Adrenal gland (tissue), 9 donors: ENCODE measurements at regions not wholly inside any gene's neighbourhood (a gene's known extent, or its start where the extent isn't known, plus 50 kb on each side); places are given as distances from the start of the nearest gene placed in this dataset.

Source experiments
- DNase-seq, 7 donors: peaks; one replicate each; pipeline ENCODE4 v3.0.0-alpha.2; 2019 to 2020
- H3K27ac ChIP-seq, 5 donors: fragments of 200-600 bp; sonication (generic) in 4 of 5; 1 replicate in 3 of 5; 2 replicates in 2 of 5; pipeline versions ENCODE4 v1.5.1 to v1.8.0; 2016 to 2020; ENCODE audit warnings: mild to moderate bottlenecking in 1 of 5
- H3K27me3 ChIP-seq: fragments of 200-600 bp; 2 replicates; pipeline ENCODE4 v1.8.0; 2021
- H3K36me3 ChIP-seq, 2 donors: fragments of 200-600 bp; replicated peaks in 1 of 2; 1 replicate in 1 of 2; 2 replicates in 1 of 2; pipeline versions ENCODE4 v1.5.1 to v1.8.0; 2018 to 2022
- H3K4me1 ChIP-seq, 2 donors: fragments of 200-600 bp; replicated peaks in 1 of 2; 1 replicate in 1 of 2; 2 replicates in 1 of 2; pipeline versions ENCODE4 v1.5.1 to v1.8.0; 2018 to 2021
- H3K4me3 ChIP-seq, 4 donors: fragments of 200-600 bp; sonication (generic) in 3 of 4; one replicate each; pipeline ENCODE4 v1.5.1; 2016 to 2018
- H3K9me3 ChIP-seq, 3 donors: fragments of 200-600 bp; sonication (generic) in 1 of 3; replicated peaks in 1 of 3; 1 replicate in 2 of 3; 2 replicates in 1 of 3; pipeline versions ENCODE4 v1.5.1 to v1.8.0; 2016 to 2021
- POLR2A ChIP-seq, 2 donors: fragments of 450-650 bp; IDR thresholded peaks; one replicate each; pipeline ENCODE4 v1.6.1; 2017; ENCODE audit warnings: antibody characterized with exemption in 2 of 2, mild to moderate bottlenecking in 2 of 2, moderate library complexity in 1 of 2
- WGBS, 4 donors: extraction: QIAGEN DNeasy Blood & Tissue Kit in 2 of 4; methylation state at CpG; one replicate each; pipeline versions ENCODE4 v1.1.5 to v1.1.7; 2013 to 2017; 5-methylcytosine and 5-hydroxymethylcytosine counted together
- intact Hi-C, 2 donors: fragments of 100-400 bp; cut with DNase I; formaldehyde crosslinking; loops; one replicate each; pipeline versions ENCODE4 v1.14.1 to v1.15.0; 2022 to 2023
- TF ChIP-seq, protein P1 (sequence below), 6 experiments: fragments of 450-650 bp in 4 of 6; fragments of 200-600 bp in 2 of 6; sonication (generic) in 1 of 6; IDR thresholded peaks; 1 replicate in 5 of 6; 2 replicates in 1 of 6; pipeline versions ENCODE4 v1.5.1 to v1.8.0; 2016 to 2021; ENCODE audit warnings: antibody characterized with exemption in 6 of 6, mild to moderate bottlenecking in 2 of 6, moderate library complexity in 1 of 6
- donor health status: healthy with polysubstance abuse.
- donor health status: Bipolar disorder and iron deficiency.
- donor health status: DM: yes; HTN: yes; CAD: no.
- donor health status: DM: no; HTN: no; CAD: no.
- donor health status: DM: no; HTN: no; CAD: no.

DNA sequence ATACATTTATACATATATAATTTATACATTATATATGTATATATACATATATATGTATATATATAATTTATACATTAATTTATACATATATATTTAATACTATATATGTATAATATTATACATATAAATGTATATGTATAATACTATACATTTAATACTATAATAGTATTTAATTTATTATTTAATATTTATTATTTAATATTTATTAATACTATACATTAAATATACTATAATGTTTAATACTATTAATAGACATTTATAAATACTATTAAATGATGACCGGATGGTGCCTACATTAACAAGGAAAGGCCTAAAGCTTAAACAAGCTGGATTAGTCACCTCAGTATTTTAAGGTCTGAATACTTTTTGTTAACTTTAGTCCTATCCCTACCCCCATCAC is 145.9 kb upstream of the HTR1E start:
- intact Hi-C loops: no loop called here

DNA sequence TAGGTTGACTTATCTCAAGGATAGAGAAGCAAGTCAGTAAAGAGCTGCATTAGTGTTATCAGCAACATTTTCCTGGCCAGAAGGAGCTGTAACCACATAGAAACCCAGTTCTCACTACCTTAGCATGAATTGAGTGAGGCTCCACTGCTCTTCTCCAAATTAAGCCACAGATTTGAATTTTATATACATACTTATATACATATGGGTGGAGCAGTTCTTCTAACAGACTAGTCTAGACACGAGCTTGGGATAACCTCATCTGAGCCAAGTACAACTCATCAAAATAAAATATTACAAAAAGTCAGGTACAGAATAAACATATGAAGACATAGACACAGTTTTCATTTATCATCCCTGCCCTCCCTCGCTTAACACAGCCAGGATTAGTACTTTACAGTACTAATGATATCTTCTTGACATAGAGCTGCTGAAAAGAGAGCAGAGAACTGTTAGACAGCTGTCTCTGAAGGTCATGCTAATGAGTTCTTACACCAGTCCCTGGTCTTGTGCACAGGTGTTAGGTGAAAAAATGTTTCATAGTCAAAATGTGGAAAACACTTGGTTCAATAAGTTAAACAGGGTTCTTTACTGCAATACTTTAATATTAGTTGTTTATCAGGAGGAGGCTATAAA is 147.4 kb upstream of the HTR1E start:
- Histone ChIP-seq H3K9me3 (no peaks in the 10 kb centered on the region), H3K4me1 (no peaks in the 10 kb centered on the region), H3K27me3 (no peaks in the 10 kb centered on the region), H3K27ac (no peak overlapping the region), H3K4me3 (no peak overlapping the region), H3K36me3 (no peaks in the 10 kb centered on the region)
- 64 to 76% (median 68%) methylated on average over 2 of the region's 2 CpGs for WGBS, 4 donors
- intact Hi-C loops: no loop called here
- no peak for DNase-seq
- no peak for TF ChIP-seq POLR2A (IDR thresholded peaks at IDR 0.05)
- TF ChIP-seq, protein P1, sequence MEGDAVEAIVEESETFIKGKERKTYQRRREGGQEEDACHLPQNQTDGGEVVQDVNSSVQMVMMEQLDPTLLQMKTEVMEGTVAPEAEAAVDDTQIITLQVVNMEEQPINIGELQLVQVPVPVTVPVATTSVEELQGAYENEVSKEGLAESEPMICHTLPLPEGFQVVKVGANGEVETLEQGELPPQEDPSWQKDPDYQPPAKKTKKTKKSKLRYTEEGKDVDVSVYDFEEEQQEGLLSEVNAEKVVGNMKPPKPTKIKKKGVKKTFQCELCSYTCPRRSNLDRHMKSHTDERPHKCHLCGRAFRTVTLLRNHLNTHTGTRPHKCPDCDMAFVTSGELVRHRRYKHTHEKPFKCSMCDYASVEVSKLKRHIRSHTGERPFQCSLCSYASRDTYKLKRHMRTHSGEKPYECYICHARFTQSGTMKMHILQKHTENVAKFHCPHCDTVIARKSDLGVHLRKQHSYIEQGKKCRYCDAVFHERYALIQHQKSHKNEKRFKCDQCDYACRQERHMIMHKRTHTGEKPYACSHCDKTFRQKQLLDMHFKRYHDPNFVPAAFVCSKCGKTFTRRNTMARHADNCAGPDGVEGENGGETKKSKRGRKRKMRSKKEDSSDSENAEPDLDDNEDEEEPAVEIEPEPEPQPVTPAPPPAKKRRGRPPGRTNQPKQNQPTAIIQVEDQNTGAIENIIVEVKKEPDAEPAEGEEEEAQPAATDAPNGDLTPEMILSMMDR (IDR thresholded peaks at IDR 0.05): no peak

More for the DNA sequence above, 145.9 kb upstream of the HTR1E start:
- no peak for DNase-seq
- Histone ChIP-seq H3K27ac (no peak overlapping the region), H3K9me3 (no peaks in the 10 kb centered on the region), H3K36me3 (no peaks in the 10 kb centered on the region), H3K27me3 (no peaks in the 10 kb centered on the region), H3K4me3 (no peak overlapping the region), H3K4me1 (no peaks in the 10 kb centered on the region)
- 71 to 95% (median 92%) methylated on average over 1 of the region's 1 CpG for WGBS, 4 donors
- TF ChIP-seq, protein P1 (IDR thresholded peaks at IDR 0.05): no peak
- TF ChIP-seq POLR2A (IDR thresholded peaks at IDR 0.05): no peak

DNA sequence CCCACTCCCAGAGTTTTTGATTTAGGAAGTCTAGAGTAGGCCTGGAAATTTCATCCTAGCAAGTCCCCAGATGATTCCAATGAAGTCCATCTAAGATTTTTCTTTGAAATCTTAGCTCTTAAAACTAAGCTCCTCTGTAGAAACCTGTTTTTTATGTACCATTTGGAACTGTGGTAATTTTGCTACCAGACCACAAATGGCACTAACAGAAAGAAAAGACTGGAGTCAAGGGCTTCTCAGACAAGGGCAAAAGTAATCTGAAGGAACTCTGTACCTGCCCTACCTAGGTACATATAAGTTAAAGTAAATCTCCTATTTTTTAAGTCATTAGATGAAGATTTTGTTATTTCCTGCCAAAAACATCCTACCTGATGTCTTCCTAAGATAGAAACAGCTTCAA is 155.0 kb upstream of the HTR1E start:
- Histone ChIP-seq H3K9me3 (no peaks in the 10 kb centered on the region), H3K36me3 (no peaks in the 10 kb centered on the region), H3K27me3 (no peaks in the 10 kb centered on the region), H3K27ac (no peak overlapping the region), H3K4me1 (no peaks in the 10 kb centered on the region), H3K4me3 (no peak overlapping the region)
- intact Hi-C loops: no loop called here
- TF ChIP-seq, protein P1 (IDR thresholded peaks at IDR 0.05): no peak
- no peak for TF ChIP-seq POLR2A (IDR thresholded peaks at IDR 0.05)
- DNase-seq: no peak

DNA sequence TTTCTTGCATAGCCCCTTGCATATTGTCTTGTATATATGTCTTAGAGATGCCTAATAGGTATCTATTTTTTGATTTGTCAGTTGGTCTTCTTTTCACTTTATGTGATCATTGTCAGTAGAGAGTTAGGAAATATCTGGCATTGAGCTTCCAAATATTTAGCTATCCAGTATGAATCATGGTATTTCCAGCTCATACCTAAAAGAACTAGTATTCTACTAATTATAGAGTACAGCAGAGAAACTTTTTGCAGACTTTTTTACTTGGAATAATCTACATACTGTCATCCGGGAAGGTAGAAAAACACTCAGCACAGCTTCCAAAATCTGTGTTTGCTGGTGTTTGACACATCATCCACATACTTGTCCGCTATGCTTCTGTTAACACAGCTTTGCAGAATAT is 156.4 kb upstream of the HTR1E start:
- intact Hi-C loops: no loop called here
- no peak overlapping the region for H3K4me3 ChIP-seq
- H3K4me1 ChIP-seq: no peaks in the 10 kb centered on the region
- TF ChIP-seq POLR2A (IDR thresholded peaks at IDR 0.05): no peak
- TF ChIP-seq, protein P1 (IDR thresholded peaks at IDR 0.05): no peak
- no peaks in the 10 kb centered on the region for H3K36me3 ChIP-seq
- WGBS, 4 donors: 71 to 84% (median 75%) methylated on average over 2 of the region's 2 CpGs
- no peaks in the 10 kb centered on the region for H3K27me3 ChIP-seq
- no peak overlapping the region for H3K27ac ChIP-seq
- H3K9me3 ChIP-seq: no peaks in the 10 kb centered on the region
- DNase-seq: no peak
